Esophagus squamous epithelium (tissue), 5 donors: ENCODE measurements at regions not wholly inside any gene's neighbourhood (a gene's known extent, or its start where the extent isn't known, plus 50 kb on each side); places are given as distances from the start of the nearest gene placed in this dataset.
A peak's percentile ranks its signal among the peaks of the same experiment; 100 is the strongest.

Experiments
- DNase-seq: peaks from one replicate; lab custom pipeline; 2025; lab: John Stamatoyannopoulos, UW
- H3K27ac ChIP-seq, 4 donors: fragments of 200-600 bp; sonication (generic); one replicate each; pipeline ENCODE4 v1.5.1; 2016 to 2019; ENCODE audit warnings: mild to moderate bottlenecking in 1 of 4
- H3K27me3 ChIP-seq, 4 donors: fragments of 200-600 bp; sonication (generic); 1 replicate in 3 of 4; 2 replicates in 1 of 4; pipeline versions ENCODE4 v1.5.1 to v1.6.0; 2017 to 2021; ENCODE audit warnings: antibody characterized with exemption in 1 of 4
- H3K36me3 ChIP-seq, 3 donors: fragments of 200-600 bp; sonication (generic); one replicate each; pipeline ENCODE4 v1.5.1; 2016 to 2019
- H3K4me1 ChIP-seq, 3 donors: fragments of 200-600 bp; sonication (generic); one replicate each; pipeline ENCODE4 v1.5.1; 2017 to 2019
- H3K4me3 ChIP-seq, 4 donors: fragments of 200-600 bp; sonication (generic); 1 replicate in 3 of 4; 2 replicates in 1 of 4; pipeline ENCODE4 v1.5.1; 2016 to 2019; ENCODE audit warnings: mild to moderate bottlenecking in 2 of 4, moderate library complexity in 1 of 4
- H3K9me3 ChIP-seq, 3 donors: fragments of 200-600 bp; sonication (generic); one replicate each; pipeline ENCODE4 v1.5.1; 2016 to 2019
- POLR2A ChIP-seq, 4 donors: fragments of 450-650 bp; IDR thresholded peaks; one replicate each; pipeline ENCODE4 v1.6.1; 2017; ENCODE audit warnings: antibody characterized with exemption in 4 of 4, mild to moderate bottlenecking in 4 of 4, moderate library complexity in 3 of 4
- WGBS, 2 donors: methylation state at CpG; one replicate each; pipeline ENCODE4 v1.1.5; 2018; 5-methylcytosine and 5-hydroxymethylcytosine counted together
- intact Hi-C: fragments of 100-400 bp; cut with DNase I; formaldehyde crosslinking; loops from one replicate; pipeline ENCODE4 v1.15.0; 2022
- TF ChIP-seq, protein P1 (sequence below), 6 experiments: fragments of 450-650 bp in 4 of 6; fragments of 200-600 bp in 2 of 6; sonication (generic) in 2 of 6; IDR thresholded peaks; one replicate each; pipeline ENCODE4 v1.5.1; 2016 to 2019; ENCODE audit warnings: antibody characterized with exemption in 6 of 6, mild to moderate bottlenecking in 4 of 6, moderate library complexity in 4 of 6
- donor health status: DM: yes; HTN: yes; CAD: no.

DNA sequence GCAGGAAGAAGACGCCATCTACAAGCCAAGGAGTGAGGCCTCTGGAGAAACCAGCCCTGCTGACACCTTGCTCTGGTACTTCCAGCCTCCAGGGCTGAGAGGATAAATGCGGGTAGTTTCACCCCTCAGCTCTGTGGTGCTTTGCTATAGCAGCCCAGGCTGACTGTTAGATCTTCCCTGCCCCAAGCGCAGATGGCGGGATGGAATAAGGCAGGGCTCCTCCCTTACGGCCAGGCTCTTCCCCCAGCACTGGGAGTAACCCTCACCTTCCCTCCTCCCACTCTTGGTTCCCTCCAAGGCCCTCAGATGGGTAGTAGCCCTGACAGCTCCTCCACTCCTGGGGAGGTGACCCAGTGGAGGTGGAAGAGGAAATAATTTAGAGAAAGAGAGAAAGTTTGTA is 285.1 kb downstream of the GADD45G start:
- no peak overlapping the region for H3K27ac ChIP-seq
- H3K9me3 ChIP-seq: no peaks in the 10 kb centered on the region
- TF ChIP-seq, protein P1, sequence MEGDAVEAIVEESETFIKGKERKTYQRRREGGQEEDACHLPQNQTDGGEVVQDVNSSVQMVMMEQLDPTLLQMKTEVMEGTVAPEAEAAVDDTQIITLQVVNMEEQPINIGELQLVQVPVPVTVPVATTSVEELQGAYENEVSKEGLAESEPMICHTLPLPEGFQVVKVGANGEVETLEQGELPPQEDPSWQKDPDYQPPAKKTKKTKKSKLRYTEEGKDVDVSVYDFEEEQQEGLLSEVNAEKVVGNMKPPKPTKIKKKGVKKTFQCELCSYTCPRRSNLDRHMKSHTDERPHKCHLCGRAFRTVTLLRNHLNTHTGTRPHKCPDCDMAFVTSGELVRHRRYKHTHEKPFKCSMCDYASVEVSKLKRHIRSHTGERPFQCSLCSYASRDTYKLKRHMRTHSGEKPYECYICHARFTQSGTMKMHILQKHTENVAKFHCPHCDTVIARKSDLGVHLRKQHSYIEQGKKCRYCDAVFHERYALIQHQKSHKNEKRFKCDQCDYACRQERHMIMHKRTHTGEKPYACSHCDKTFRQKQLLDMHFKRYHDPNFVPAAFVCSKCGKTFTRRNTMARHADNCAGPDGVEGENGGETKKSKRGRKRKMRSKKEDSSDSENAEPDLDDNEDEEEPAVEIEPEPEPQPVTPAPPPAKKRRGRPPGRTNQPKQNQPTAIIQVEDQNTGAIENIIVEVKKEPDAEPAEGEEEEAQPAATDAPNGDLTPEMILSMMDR (IDR thresholded peaks at IDR 0.05): no peak
- TF ChIP-seq POLR2A (IDR thresholded peaks at IDR 0.05): no peak
- no peaks in the 10 kb centered on the region for H3K27me3 ChIP-seq
- peaks cover 3 to 22% (median 11%) of the 10 kb centered on the region in 3 donors for H3K4me1 ChIP-seq
- no peaks in the 10 kb centered on the region for H3K36me3 ChIP-seq
- 81 to 94% methylated on average over 2 to 4 of the region's 5 CpGs for WGBS, 2 donors
- H3K4me3 ChIP-seq: no peak overlapping the region
- intact Hi-C loops: no loop called here
- no peak for DNase-seq

DNA sequence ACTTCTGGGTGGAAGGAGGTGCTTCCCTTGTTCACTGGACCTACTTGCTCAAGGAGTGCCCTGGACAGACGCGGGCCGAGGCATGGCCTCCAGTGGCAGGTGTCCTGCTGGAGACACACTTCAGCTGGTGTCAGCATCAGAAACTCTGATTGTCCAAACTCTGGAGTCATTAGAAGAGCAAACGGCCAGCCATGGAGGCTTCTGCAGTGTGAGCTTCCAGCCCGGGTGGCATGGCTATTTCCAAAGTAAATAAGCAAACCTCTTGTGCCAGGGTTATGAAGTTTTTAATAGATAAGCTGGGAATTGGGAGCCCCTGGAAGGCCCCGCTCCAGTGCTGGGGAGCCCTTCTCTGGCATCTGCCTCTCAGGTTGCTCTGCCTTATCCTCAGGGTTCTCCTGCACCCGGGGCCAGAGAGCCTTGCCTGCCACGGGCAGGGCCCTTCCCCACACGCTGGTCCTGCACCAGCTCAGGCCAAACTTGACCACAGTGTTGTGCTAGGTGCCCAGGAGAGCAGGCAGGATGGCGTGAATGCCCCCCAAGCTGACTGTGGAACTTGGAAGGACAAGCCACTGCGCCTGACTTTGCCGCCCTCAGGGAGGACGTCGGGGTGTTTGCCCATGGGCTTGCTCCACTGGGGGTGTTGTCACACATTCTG is 285.6 kb downstream of the GADD45G start:
- intact Hi-C loops: no loop called here
- Histone ChIP-seq H3K27me3 (no peaks in the 10 kb centered on the region), H3K4me1 (peaks cover 3 to 22% (median 11%) of the 10 kb centered on the region in 3 donors), H3K9me3 (no peaks in the 10 kb centered on the region), H3K4me3 (no peak overlapping the region), H3K36me3 (no peaks in the 10 kb centered on the region), H3K27ac (no peak overlapping the region)
- no peak for DNase-seq
- TF ChIP-seq, protein P1 (IDR thresholded peaks at IDR 0.05): no peak
- no peak for TF ChIP-seq POLR2A (IDR thresholded peaks at IDR 0.05)
- 0 to 68% methylated on average over 1 to 4 of the region's 14 CpGs for WGBS, 2 donors

DNA sequence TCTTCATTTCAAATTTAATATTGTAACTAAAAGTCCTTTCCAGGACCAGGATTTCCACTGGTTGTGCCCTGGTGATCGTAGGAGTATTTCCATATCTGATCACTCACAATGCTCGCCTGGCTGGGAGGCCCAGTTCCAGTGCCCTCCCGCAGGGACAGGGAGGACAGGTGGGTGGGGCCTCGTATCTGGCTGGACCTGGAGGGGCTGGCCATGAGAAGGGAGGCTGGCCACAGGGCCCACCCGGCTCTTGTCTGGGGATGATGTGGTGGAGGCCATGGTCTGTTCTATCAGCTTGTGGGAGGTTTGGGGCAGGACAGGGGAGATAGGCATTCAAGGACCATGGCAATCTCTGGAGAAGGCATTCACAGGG is 286.4 kb downstream of the GADD45G start:
- TF ChIP-seq POLR2A (IDR thresholded peaks at IDR 0.05): no peak
- TF ChIP-seq, protein P1 (IDR thresholded peaks at IDR 0.05): no peak
- WGBS, 2 donors: 18 to 91% methylated on average over 1 to 3 of the region's 5 CpGs
- no peaks in the 10 kb centered on the region for H3K9me3 ChIP-seq
- H3K4me3 ChIP-seq: no peak overlapping the region
- no peak for DNase-seq
- peaks cover 3 to 22% (median 11%) of the 10 kb centered on the region in 3 donors for H3K4me1 ChIP-seq
- H3K36me3 ChIP-seq: no peaks in the 10 kb centered on the region
- intact Hi-C loops: no loop called here
- H3K27me3 ChIP-seq: no peaks in the 10 kb centered on the region
- H3K27ac ChIP-seq: peak overlapping the region in 3 of 4 donors; percentile 56 to 75 (median 67)

DNA sequence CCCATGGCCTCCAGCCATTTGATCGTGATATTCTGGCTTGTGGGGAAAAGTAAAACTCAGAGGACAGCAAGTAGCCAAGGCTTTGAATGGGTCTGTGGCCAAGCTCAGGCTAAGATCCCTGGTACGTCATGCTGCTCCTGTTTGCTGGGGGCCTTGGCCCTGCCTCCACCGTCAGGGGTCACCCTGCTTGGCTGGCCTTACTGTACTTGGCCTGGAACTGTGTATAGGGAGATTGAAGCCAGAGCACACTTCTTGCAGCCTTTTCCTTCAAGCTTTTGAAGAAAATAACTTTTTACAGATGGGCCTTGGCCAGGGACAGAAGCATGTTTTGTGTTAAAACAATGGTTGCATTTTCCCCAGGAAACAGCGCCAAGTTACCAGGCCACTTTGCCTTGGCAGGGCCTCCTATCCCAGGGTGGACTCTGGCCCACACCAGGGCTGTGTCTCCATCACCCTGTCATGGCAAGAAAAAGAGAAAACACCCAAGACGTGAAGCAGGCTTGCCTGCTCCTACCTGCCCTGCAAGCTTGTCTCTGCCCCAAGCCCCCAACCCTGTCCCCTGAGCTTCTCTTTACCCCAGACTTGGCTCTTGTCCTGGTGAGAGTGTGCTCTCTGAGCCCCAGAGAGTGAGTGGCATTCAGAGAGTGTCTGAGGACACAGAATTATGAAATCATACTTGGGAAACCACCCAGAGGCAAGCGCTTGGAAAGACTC is 286.9 kb downstream of the GADD45G start:
- intact Hi-C loops: no loop called here
- no peak for DNase-seq
- TF ChIP-seq POLR2A (IDR thresholded peaks at IDR 0.05): no peak
- TF ChIP-seq, protein P1 (IDR thresholded peaks at IDR 0.05): no peak
- Histone ChIP-seq H3K27me3 (peaks cover 0 to 4% (median 0%) of the 10 kb centered on the region in 4 donors), H3K4me1 (peaks cover 3 to 22% (median 11%) of the 10 kb centered on the region in 3 donors), H3K4me3 (no peak overlapping the region), H3K27ac (peak overlapping the region in 3 of 4 donors; percentile 56 to 75 (median 67)), H3K36me3 (no peaks in the 10 kb centered on the region), H3K9me3 (no peaks in the 10 kb centered on the region)
- WGBS, 2 donors: 33 to 36% methylated on average over 3 to 4 of the region's 6 CpGs

DNA sequence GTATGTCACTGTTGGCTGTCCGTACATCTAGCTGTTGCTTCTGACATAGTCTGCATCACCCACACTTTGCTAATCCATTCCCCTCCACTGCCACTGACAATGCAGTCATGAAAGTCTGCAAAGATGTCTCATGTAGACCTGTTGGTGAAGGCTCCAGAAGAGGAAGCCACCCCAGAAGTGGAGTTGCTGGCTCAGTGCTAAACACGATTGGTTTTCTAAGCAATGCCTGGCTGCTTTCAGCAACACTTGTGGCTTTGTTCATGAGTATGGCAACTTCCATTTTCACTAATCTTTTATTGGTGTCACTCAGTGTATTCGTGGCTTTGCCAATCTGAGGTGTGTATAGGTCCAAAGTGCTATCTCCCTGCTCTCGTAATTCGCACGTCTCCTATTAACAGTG is 288.1 kb downstream of the GADD45G start:
- no peak for DNase-seq

More for the DNA sequence above, 288.1 kb downstream of the GADD45G start:
- H3K27ac ChIP-seq: no peak overlapping the region
- H3K4me1 ChIP-seq: peaks cover 3 to 22% (median 11%) of the 10 kb centered on the region in 3 donors
- 87 to 92% methylated on average over 6 of the region's 6 CpGs for WGBS, 2 donors
- TF ChIP-seq POLR2A (IDR thresholded peaks at IDR 0.05): no peak
- TF ChIP-seq, protein P1 (IDR thresholded peaks at IDR 0.05): no peak
- intact Hi-C loops: no loop called here
- no peak overlapping the region for H3K4me3 ChIP-seq
- no peaks in the 10 kb centered on the region for H3K36me3 ChIP-seq
- no peaks in the 10 kb centered on the region for H3K9me3 ChIP-seq
- H3K27me3 ChIP-seq: peaks cover 0 to 8% (median 0%) of the 10 kb centered on the region in 4 donors
